IPS-15b (cell line): ENCODE measurements at regions not wholly inside any gene's neighbourhood (a gene's known extent, or its start where the extent isn't known, plus 50 kb on each side); places are given as distances from the start of the nearest gene placed in this dataset.

Experiments
- H3K27me3 ChIP-seq: one replicate; pipeline ENCODE4 v1.6.1; 2013; ENCODE audit warnings: low read length; ENCODE audit not compliant: control insufficient read depth, insufficient read depth
- H3K36me3 ChIP-seq: one replicate; pipeline ENCODE4 v1.6.1; 2013; ENCODE audit warnings: low read length; ENCODE audit not compliant: control insufficient read depth, insufficient read depth
- H3K4me1 ChIP-seq: one replicate; pipeline ENCODE4 v1.6.1; 2013; ENCODE audit warnings: mild to moderate bottlenecking, low read length; ENCODE audit not compliant: control insufficient read depth, insufficient read depth
- H3K4me3 ChIP-seq: one replicate; pipeline ENCODE4 v1.5.1; 2013; ENCODE audit warnings: low read depth, low read length
- H3K9ac ChIP-seq: one replicate; pipeline ENCODE4 v1.6.1; 2013; ENCODE audit warnings: low read depth, mild to moderate bottlenecking, low read length
- H3K9me3 ChIP-seq: one replicate; pipeline ENCODE4 v1.6.1; 2013; ENCODE audit warnings: mild to moderate bottlenecking, low read length; ENCODE audit not compliant: control insufficient read depth, insufficient read depth

DNA sequence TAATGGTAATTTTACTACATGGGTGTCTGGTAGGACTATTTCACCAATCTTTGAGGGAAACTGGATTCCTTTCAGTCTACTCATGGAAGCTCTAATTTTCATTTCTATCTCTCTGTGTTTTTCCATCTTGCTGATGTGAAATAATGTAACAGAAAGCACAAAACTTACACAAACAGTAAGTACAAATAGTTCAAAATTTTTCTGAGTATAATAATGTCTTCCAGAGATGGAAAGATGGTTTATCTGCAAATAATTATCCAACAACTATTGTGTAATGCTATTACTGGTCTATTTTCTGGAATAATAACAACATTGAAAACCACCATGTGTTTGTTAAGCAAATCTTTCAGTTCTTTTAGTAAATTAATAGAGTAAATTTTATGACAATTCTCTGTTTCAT lies 565.8 kb upstream of the MGMT start:
- Histone ChIP-seq H3K9ac (no peak overlapping the region), H3K4me3 (no peak overlapping the region), H3K4me1 (no peaks in the 10 kb centered on the region), H3K27me3 (no peaks in the 10 kb centered on the region), H3K9me3 (no peaks in the 10 kb centered on the region), H3K36me3 (no peaks in the 10 kb centered on the region)

DNA sequence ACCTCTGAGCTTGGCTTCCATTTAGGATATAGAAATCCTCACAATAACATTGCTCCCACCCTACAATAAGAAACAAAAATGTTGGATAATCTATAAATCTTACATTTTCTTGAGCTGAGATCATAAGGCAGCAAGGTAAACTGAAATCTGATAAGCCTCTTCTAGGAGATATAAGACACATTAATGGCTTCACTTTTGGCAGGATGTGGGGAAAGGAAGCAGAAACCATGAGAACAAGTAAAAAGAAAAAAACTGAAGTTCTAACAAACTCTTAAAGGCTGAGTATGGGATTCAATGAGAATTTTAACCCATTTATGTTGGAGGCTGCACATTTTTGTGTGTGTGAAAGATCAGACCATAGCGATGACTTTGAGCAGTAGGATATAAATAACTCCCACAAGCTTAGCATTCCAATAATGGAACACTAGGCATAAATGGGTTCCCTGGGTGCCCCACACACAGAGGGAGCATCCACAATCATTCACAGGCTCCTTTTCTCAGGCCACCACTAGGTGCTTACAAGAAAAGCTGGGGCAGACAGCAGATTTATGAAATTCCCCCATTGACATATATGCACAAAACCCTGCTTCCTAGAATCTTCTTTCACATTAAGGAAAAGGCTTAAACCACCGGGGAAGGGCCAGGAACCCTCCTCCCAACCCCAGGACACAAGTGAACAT lies 564.9 kb upstream of the MGMT start:
- no peak overlapping the region for H3K4me3 ChIP-seq
- no peaks in the 10 kb centered on the region for H3K27me3 ChIP-seq

DNA sequence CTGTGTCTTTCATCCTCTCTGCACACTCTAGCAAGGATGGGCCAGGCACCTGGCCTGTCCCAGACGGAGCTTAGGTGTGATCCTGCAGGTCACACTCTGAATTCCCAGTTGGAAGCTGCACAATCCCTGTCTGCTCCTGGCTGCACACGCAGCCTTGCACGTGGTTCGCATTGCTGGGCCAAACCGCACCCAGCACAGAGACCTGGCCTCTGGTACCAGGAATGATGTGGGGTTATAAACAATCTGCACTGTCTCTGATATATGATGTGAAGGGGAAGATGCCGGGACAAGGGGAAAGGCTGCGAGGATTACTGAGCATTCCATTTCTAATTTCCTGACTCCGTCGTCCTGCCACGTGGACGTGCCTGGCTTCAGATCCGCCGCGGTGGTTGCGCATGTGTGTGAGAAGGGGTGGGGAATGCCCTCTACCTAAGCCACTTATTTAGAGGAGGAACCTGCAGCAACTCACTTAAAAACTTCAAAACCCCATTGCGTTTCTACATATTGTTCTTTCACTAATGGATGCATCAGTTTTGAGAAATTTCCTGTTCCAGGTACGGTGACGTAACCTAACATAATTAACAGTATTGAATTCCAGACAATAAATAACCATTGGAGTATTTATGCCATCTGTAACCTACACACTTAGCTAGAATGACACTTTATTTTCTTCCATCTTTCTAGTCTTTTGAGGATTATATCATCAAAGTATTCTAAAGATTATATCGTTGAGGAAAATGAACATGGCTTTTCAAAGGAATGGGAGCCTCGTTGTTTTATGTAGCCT lies 559.7 kb upstream of the MGMT start:
- Histone ChIP-seq H3K4me1 (no peaks in the 10 kb centered on the region), H3K9ac (no peak overlapping the region), H3K4me3 (no peak overlapping the region), H3K36me3 (no peaks in the 10 kb centered on the region), H3K27me3 (no peaks in the 10 kb centered on the region), H3K9me3 (no peaks in the 10 kb centered on the region)

More for the DNA sequence above, 564.9 kb upstream of the MGMT start:
- Histone ChIP-seq H3K36me3 (no peaks in the 10 kb centered on the region), H3K9me3 (no peaks in the 10 kb centered on the region), H3K4me1 (no peaks in the 10 kb centered on the region), H3K9ac (no peak overlapping the region)

DNA sequence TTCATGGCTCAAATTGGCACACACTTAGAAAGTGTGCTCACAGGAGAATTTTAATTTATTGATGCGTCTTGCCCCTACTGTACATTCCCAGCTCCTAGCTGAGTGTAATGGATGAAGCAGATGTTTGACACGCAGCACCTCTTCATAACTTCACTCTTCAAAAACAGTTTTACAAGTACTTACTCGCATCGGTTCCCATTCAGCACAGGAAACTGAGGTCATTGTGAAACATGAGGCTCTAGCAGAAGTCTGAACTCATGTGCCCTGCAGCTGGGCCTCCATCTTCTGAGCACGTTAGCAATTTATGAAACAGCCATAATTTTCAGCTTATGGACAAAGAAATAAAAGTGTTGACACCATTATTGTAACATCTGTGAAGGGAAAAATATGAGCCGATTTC lies 558.9 kb upstream of the MGMT start:
- no peaks in the 10 kb centered on the region for H3K27me3 ChIP-seq
- H3K36me3 ChIP-seq, result no peaks in the 10 kb centered on the region
- no peaks in the 10 kb centered on the region for H3K4me1 ChIP-seq
- no peak overlapping the region for H3K9ac ChIP-seq
- no peaks in the 10 kb centered on the region for H3K9me3 ChIP-seq
- H3K4me3 ChIP-seq, result no peak overlapping the region

DNA sequence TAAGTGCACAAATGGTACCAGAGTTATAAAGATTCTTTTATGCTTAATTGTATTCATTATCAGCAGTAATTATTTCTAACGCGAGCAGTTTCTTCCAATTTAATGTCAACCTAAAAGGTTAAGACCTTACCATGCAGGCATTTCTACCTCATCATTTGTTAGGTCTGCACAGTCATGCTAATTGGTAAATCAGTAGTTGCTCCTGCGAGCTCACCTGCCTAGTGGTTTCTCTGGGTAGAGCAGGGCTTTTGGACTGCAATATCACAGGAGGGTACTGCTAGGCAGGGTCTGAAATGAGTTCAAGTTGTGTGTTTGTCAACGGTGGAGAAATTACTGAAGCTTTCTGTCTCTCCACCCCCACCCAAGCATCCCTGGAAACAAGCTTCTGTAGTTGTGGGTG lies 558.5 kb upstream of the MGMT start:
- Histone ChIP-seq H3K4me3 (no peak overlapping the region), H3K4me1 (no peaks in the 10 kb centered on the region), H3K27me3 (no peaks in the 10 kb centered on the region), H3K36me3 (no peaks in the 10 kb centered on the region), H3K9me3 (no peaks in the 10 kb centered on the region), H3K9ac (no peak overlapping the region)

DNA sequence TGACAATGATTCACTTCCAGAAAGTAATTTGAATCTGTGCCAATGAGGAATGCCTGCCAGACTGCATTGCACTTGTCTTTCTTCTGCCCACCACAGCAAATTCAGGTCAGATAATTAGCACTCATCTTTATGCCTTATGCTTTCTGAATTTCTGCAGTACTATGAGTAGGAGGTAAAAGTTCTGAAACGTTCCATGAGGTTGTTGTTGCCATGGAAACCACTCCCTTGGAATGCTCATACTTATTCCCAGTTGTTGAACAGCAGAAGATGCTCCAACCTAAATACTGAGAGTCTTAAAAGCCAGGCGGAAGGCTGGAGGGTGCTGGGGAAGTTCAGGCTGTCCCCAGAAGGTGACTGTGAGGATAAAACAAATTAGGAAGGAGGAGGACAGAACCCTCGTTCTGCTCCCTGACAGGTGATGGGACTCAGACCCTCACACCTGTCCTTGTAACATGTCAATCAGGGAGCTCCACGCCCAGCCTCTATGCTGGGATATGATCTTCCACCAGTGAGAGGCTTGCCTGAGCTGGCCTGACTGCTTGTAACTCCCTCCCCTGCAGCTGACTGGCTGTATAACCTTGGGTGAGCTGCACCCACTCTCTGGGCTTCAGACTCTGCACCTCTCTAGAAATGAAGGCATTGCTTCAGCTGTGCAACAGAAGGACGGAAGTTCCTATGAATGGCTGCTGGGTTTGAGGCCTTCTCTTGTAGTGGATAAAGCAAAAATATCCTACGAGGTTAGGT lies 554.3 kb upstream of the MGMT start:
- Histone ChIP-seq H3K9ac (no peak overlapping the region), H3K36me3 (no peaks in the 10 kb centered on the region), H3K27me3 (no peaks in the 10 kb centered on the region), H3K4me3 (no peak overlapping the region), H3K9me3 (no peaks in the 10 kb centered on the region), H3K4me1 (no peaks in the 10 kb centered on the region)

DNA sequence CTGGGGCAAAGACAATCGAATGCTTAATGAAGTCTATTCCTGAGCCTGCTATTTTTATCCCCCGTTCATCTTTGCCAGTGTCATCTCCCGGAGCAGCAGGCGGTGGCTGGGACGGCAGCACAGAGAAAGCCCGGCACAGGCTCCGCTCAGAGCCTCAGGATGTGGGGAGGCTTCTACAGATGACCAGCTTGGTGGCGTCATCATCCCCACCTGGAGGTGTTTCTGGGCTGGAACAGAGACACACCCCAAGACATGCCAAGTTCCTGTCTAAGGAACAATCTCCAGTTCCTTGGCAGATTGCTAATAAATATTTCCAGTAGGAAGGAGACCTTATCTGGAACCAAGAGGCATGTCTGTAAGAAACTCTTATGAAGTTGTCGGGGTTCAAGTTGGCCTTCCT lies 552.4 kb upstream of the MGMT start:
- Histone ChIP-seq H3K9me3 (no peaks in the 10 kb centered on the region), H3K36me3 (no peaks in the 10 kb centered on the region), H3K27me3 (no peaks in the 10 kb centered on the region), H3K4me1 (no peaks in the 10 kb centered on the region), H3K4me3 (no peak overlapping the region), H3K9ac (no peak overlapping the region)

DNA sequence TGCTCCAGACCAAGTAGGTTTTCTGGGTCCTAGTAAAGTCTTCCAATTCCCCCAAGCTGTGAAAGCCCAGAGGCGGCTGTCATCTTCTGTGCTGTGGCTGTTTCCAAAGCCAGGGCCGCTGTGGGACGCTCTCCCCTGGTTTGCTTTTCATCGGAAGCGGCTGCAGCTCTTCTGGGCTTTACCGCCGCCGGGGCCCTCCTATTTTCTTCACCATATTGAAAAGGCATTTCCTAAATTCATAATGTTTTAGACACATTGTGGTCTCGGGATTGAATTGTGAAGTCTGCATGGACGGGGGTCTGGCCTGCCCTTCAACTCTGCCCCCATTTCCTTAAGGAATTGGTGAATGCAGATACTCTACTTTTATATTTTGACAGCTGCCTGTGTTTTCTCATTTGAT lies 551.4 kb upstream of the MGMT start:
- Histone ChIP-seq H3K36me3 (no peaks in the 10 kb centered on the region), H3K9me3 (no peaks in the 10 kb centered on the region), H3K4me3 (no peak overlapping the region), H3K27me3 (no peaks in the 10 kb centered on the region), H3K9ac (no peak overlapping the region), H3K4me1 (no peaks in the 10 kb centered on the region)

DNA sequence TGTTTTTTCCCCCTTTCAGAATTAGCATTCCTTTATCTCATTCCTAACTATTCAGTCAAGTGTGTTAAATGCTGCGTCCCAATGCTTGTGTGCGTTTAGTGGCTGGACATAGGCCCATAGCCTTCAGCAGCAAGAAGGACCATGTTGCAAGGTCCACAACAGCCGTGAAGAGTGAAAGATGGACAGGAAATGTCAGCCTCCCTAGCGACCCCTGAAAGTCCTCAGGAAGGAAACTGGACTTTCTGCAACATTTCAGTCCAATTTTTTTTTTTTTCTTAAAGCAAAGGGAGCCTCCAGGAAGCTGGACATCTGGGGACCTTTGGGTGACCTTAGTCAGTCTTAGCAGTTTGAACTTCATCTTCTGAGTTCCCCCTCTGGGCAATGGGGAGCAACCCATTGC lies 550.7 kb upstream of the MGMT start:
- no peak overlapping the region for H3K4me3 ChIP-seq
- H3K9me3 ChIP-seq, result no peaks in the 10 kb centered on the region
- H3K36me3 ChIP-seq, result no peaks in the 10 kb centered on the region
- no peak overlapping the region for H3K9ac ChIP-seq
- no peaks in the 10 kb centered on the region for H3K27me3 ChIP-seq
- no peaks in the 10 kb centered on the region for H3K4me1 ChIP-seq

DNA sequence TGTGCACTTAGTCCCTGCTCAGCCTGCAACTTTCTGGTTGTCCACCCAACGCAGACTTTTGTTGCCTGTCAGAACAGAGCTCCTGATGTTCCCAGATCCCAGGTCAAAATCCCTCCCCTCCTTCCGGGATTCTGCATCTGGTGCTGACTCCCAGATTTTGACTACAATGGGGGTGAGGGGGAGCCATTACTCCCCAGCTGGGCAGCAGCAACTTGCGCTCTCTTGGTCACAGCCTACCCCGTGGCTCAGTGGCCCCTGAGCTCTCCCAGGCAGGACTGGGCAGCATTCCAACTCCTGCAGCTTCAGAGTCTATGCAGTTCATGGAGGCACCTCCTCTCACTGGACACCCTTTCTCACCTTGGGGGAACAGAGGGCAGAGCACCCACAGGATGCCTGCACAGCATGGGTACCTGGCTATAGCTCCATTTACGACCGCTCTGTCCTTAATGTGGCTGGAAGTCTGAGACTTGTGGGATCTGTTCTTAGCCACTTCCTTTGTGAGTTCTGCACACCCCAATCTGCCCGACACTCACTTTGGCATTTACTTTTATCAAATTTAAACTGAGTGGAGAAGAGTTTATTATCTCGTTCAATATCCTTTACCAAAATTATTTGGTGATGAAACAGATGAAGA lies 545.5 kb upstream of the MGMT start:
- H3K36me3 ChIP-seq, result no peaks in the 10 kb centered on the region
- H3K27me3 ChIP-seq, result no peaks in the 10 kb centered on the region
- H3K9me3 ChIP-seq, result no peaks in the 10 kb centered on the region
- no peaks in the 10 kb centered on the region for H3K4me1 ChIP-seq
- H3K9ac ChIP-seq, result no peak overlapping the region
- H3K4me3 ChIP-seq, result no peak overlapping the region

DNA sequence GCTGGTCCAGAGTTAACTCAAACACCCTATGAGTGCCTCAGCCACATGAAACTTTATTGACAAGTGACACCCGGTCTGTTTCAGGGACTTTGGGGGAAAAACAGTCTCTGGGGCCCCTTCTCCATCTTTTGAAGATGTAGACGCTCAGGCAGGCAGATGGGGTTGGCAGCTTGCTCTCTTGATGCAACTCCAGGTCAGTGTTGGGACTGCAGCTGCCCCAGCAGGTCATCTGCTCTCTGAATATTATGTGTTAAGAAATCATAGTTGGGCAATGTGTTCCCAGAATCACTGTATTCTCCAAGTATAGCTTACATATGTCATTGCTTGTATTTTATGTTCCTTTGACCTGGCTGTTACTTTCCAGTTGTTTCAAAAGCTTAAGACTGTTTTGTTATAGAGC lies 544.9 kb upstream of the MGMT start:
- Histone ChIP-seq H3K36me3 (no peaks in the 10 kb centered on the region), H3K4me1 (no peaks in the 10 kb centered on the region)

More for the DNA sequence above, 544.9 kb upstream of the MGMT start:
- Histone ChIP-seq H3K4me3 (no peak overlapping the region), H3K27me3 (no peaks in the 10 kb centered on the region), H3K9me3 (no peaks in the 10 kb centered on the region), H3K9ac (no peak overlapping the region)
